ENCODE measurements at regions not wholly inside any gene's neighbourhood (a gene's known extent, or its start where the extent isn't known, plus 50 kb on each side); places are given as distances from the start of the nearest gene placed in this dataset.

GRCh38 chr6:98539741-98540140, 294.6 kb upstream of the POU3F2 start:
- peaks cover 2% of the 10 kb centered on the region for H3K4me1 Mint-ChIP-seq (ENCODE audit: low read depth)
- H3K36me3 Mint-ChIP-seq (ENCODE audit: low read depth), result no peaks in the 10 kb centered on the region
- no peak overlapping the region for H3K4me3 Mint-ChIP-seq
- H3K9me3 Mint-ChIP-seq, result no peaks in the 10 kb centered on the region
- H3K27me3 Mint-ChIP-seq (ENCODE audit: low read depth), result no peaks in the 10 kb centered on the region
- H3K27ac Mint-ChIP-seq, result no peak overlapping the region

- Mint-ChIP-seq H3K27me3 (ENCODE audit: low read depth) (no peaks in the 10 kb centered on the region), H3K4me1 (ENCODE audit: low read depth) (no peaks in the 10 kb centered on the region), H3K4me3 (no peak overlapping the region), H3K27ac (no peak overlapping the region), H3K9me3 (no peaks in the 10 kb centered on the region), H3K36me3 (ENCODE audit: low read depth) (no peaks in the 10 kb centered on the region)
Observed at GRCh38 chr6:98546376-98546775, 288.0 kb upstream of the POU3F2 start.

GRCh38 chr6:98547151-98547550, 287.2 kb upstream of the POU3F2 start:
- no peaks in the 10 kb centered on the region for H3K9me3 Mint-ChIP-seq
- H3K4me1 Mint-ChIP-seq (ENCODE audit: low read depth), result no peaks in the 10 kb centered on the region
- H3K27ac Mint-ChIP-seq, result no peak overlapping the region
- no peaks in the 10 kb centered on the region for H3K36me3 Mint-ChIP-seq (ENCODE audit: low read depth)
- no peak overlapping the region for H3K4me3 Mint-ChIP-seq
- H3K27me3 Mint-ChIP-seq (ENCODE audit: low read depth), result no peaks in the 10 kb centered on the region

- H3K36me3 Mint-ChIP-seq (ENCODE audit: low read depth), result no peaks in the 10 kb centered on the region
- no peak overlapping the region for H3K27ac Mint-ChIP-seq
- no peaks in the 10 kb centered on the region for H3K27me3 Mint-ChIP-seq (ENCODE audit: low read depth)
- no peak overlapping the region for H3K4me3 Mint-ChIP-seq
- H3K4me1 Mint-ChIP-seq (ENCODE audit: low read depth), result no peaks in the 10 kb centered on the region
- no peaks in the 10 kb centered on the region for H3K9me3 Mint-ChIP-seq
Observed at GRCh38 chr6:98547634-98548033, 286.7 kb upstream of the POU3F2 start.

- Mint-ChIP-seq H3K27me3 (ENCODE audit: low read depth) (no peaks in the 10 kb centered on the region), H3K36me3 (ENCODE audit: low read depth) (no peaks in the 10 kb centered on the region), H3K9me3 (no peaks in the 10 kb centered on the region), H3K4me1 (ENCODE audit: low read depth) (no peaks in the 10 kb centered on the region), H3K27ac (no peak overlapping the region), H3K4me3 (no peak overlapping the region)
Observed at GRCh38 chr6:98548301-98548700, 286.1 kb upstream of the POU3F2 start.

GRCh38 chr6:98560418-98560817, 274.0 kb upstream of the POU3F2 start:
- no peak overlapping the region for H3K4me3 Mint-ChIP-seq
- no peaks in the 10 kb centered on the region for H3K9me3 Mint-ChIP-seq
- H3K4me1 Mint-ChIP-seq (ENCODE audit: low read depth), result no peaks in the 10 kb centered on the region
- H3K27ac Mint-ChIP-seq, result no peak overlapping the region
- H3K36me3 Mint-ChIP-seq (ENCODE audit: low read depth), result no peaks in the 10 kb centered on the region
- H3K27me3 Mint-ChIP-seq (ENCODE audit: low read depth), result no peaks in the 10 kb centered on the region

GRCh38 chr6:98560841-98561240, 273.5 kb upstream of the POU3F2 start:
- Mint-ChIP-seq H3K27ac (no peak overlapping the region), H3K27me3 (ENCODE audit: low read depth) (no peaks in the 10 kb centered on the region), H3K4me1 (ENCODE audit: low read depth) (no peaks in the 10 kb centered on the region)

GRCh38 chr6:98566126-98566525, 268.2 kb upstream of the POU3F2 start:
- H3K4me3 Mint-ChIP-seq, result no peak overlapping the region
- H3K4me1 Mint-ChIP-seq (ENCODE audit: low read depth), result no peaks in the 10 kb centered on the region
- H3K9me3 Mint-ChIP-seq, result no peaks in the 10 kb centered on the region
- H3K27ac Mint-ChIP-seq, result no peak overlapping the region
- no peaks in the 10 kb centered on the region for H3K27me3 Mint-ChIP-seq (ENCODE audit: low read depth)
- no peaks in the 10 kb centered on the region for H3K36me3 Mint-ChIP-seq (ENCODE audit: low read depth)

More at GRCh38 chr6:98560841-98561240, 273.5 kb upstream of the POU3F2 start:
- Mint-ChIP-seq H3K36me3 (ENCODE audit: low read depth) (no peaks in the 10 kb centered on the region), H3K9me3 (no peaks in the 10 kb centered on the region), H3K4me3 (no peak overlapping the region)

- Mint-ChIP-seq H3K27me3 (ENCODE audit: low read depth) (no peaks in the 10 kb centered on the region), H3K27ac (no peak overlapping the region), H3K4me3 (no peak overlapping the region), H3K4me1 (ENCODE audit: low read depth) (no peaks in the 10 kb centered on the region), H3K9me3 (no peaks in the 10 kb centered on the region), H3K36me3 (ENCODE audit: low read depth) (no peaks in the 10 kb centered on the region)
Observed at GRCh38 chr6:98572579-98572978, 261.8 kb upstream of the POU3F2 start.

- H3K27ac Mint-ChIP-seq, result no peak overlapping the region
- H3K27me3 Mint-ChIP-seq (ENCODE audit: low read depth), result no peaks in the 10 kb centered on the region
- no peaks in the 10 kb centered on the region for H3K9me3 Mint-ChIP-seq
- no peaks in the 10 kb centered on the region for H3K4me1 Mint-ChIP-seq (ENCODE audit: low read depth)
- H3K4me3 Mint-ChIP-seq, result no peak overlapping the region
- H3K36me3 Mint-ChIP-seq (ENCODE audit: low read depth), result no peaks in the 10 kb centered on the region
Observed at GRCh38 chr6:98574984-98575383, 259.4 kb upstream of the POU3F2 start.

GRCh38 chr6:98576791-98577190, 257.6 kb upstream of the POU3F2 start:
- Mint-ChIP-seq H3K4me3 (no peak overlapping the region), H3K27me3 (ENCODE audit: low read depth) (no peaks in the 10 kb centered on the region), H3K9me3 (no peaks in the 10 kb centered on the region), H3K4me1 (ENCODE audit: low read depth) (no peaks in the 10 kb centered on the region), H3K36me3 (ENCODE audit: low read depth) (no peaks in the 10 kb centered on the region), H3K27ac (no peak overlapping the region)

- H3K36me3 Mint-ChIP-seq (ENCODE audit: low read depth), result no peaks in the 10 kb centered on the region
- no peaks in the 10 kb centered on the region for H3K4me1 Mint-ChIP-seq (ENCODE audit: low read depth)
- H3K4me3 Mint-ChIP-seq, result no peak overlapping the region
- no peaks in the 10 kb centered on the region for H3K27me3 Mint-ChIP-seq (ENCODE audit: low read depth)
- no peak overlapping the region for H3K27ac Mint-ChIP-seq
- no peaks in the 10 kb centered on the region for H3K9me3 Mint-ChIP-seq
Observed at GRCh38 chr6:98578016-98578415, 256.4 kb upstream of the POU3F2 start.

GRCh38 chr6:98579079-98579478, 255.3 kb upstream of the POU3F2 start:
- Mint-ChIP-seq H3K36me3 (ENCODE audit: low read depth) (no peaks in the 10 kb centered on the region), H3K27ac (no peak overlapping the region), H3K9me3 (no peaks in the 10 kb centered on the region), H3K4me1 (ENCODE audit: low read depth) (no peaks in the 10 kb centered on the region), H3K4me3 (no peak overlapping the region), H3K27me3 (ENCODE audit: low read depth) (no peaks in the 10 kb centered on the region)

GRCh38 chr6:98579941-98580340, 254.4 kb upstream of the POU3F2 start:
- H3K27me3 Mint-ChIP-seq (ENCODE audit: low read depth), result no peaks in the 10 kb centered on the region
- H3K9me3 Mint-ChIP-seq, result no peaks in the 10 kb centered on the region
- H3K4me1 Mint-ChIP-seq (ENCODE audit: low read depth), result no peaks in the 10 kb centered on the region
- no peak overlapping the region for H3K4me3 Mint-ChIP-seq
- H3K27ac Mint-ChIP-seq, result no peak overlapping the region
- no peaks in the 10 kb centered on the region for H3K36me3 Mint-ChIP-seq (ENCODE audit: low read depth)

GRCh38 chr6:98581705-98582104, 252.7 kb upstream of the POU3F2 start:
- Mint-ChIP-seq H3K27me3 (ENCODE audit: low read depth) (no peaks in the 10 kb centered on the region), H3K4me1 (ENCODE audit: low read depth) (no peaks in the 10 kb centered on the region)

GRCh38 chr6:98583506-98583905, 250.9 kb upstream of the POU3F2 start:
- no peak overlapping the region for H3K27ac Mint-ChIP-seq
- H3K4me1 Mint-ChIP-seq (ENCODE audit: low read depth), result no peaks in the 10 kb centered on the region
- no peak overlapping the region for H3K4me3 Mint-ChIP-seq
- no peaks in the 10 kb centered on the region for H3K27me3 Mint-ChIP-seq (ENCODE audit: low read depth)
- no peaks in the 10 kb centered on the region for H3K36me3 Mint-ChIP-seq (ENCODE audit: low read depth)
- H3K9me3 Mint-ChIP-seq, result no peaks in the 10 kb centered on the region

More at GRCh38 chr6:98581705-98582104, 252.7 kb upstream of the POU3F2 start:
- no peaks in the 10 kb centered on the region for H3K9me3 Mint-ChIP-seq
- H3K36me3 Mint-ChIP-seq (ENCODE audit: low read depth), result no peaks in the 10 kb centered on the region
- no peak overlapping the region for H3K27ac Mint-ChIP-seq
- no peak overlapping the region for H3K4me3 Mint-ChIP-seq

Measured in T-helper 1 cell treated with Interleukin-12 subunit alpha and Interleukin-12 subunit beta and Interleukin-4 antibody, amounts not matched to agents 30 μg/mL and 1 μg/mL, for 36 hours (primary cell).